ENCODE measurements at regions not wholly inside any gene's neighbourhood (a gene's known extent, or its start where the extent isn't known, plus 50 kb on each side); places are given as distances from the start of the nearest gene placed in this dataset.

DNA sequence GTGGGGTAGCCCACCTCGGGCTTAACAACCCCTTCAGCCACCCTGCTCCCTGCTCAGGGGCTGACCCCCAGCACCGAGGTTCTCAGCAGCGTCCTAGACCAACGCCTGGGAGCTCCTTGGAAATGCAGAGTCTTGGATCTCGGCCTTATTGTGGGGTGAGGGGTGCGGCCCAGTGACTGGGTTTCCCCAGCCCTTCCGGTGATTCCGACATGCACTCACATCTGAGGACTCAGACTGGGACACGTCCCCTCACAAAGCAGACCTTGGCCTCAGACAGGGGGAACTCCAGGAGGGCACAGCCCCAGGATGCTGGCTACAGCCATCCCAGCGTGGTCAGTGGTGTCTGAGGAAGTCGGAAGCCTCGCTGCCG, 117.7 kb downstream of the RFLNA start:
- H4K20me1 ChIP-seq (ENCODE audit: insufficient read depth, low read length), result no peaks in the 10 kb centered on the region
- H3K4me3 ChIP-seq (ENCODE audit: low read depth, low read length, poor library complexity, severe bottlenecking), result no peak overlapping the region
- H3K27ac ChIP-seq (ENCODE audit: low read depth, low read length, poor library complexity, severe bottlenecking), result no peak overlapping the region
- CTCF ChIA-PET (ENCODE audit: unreplicated experiment), result no interaction called here
- POLR2A ChIA-PET, result no interaction called here
- no peaks in the 10 kb centered on the region for H3K4me1 ChIP-seq (ENCODE audit: insufficient read depth, low read length, poor library complexity, severe bottlenecking)
- no peaks in the 10 kb centered on the region for H3K79me2 ChIP-seq (ENCODE audit: insufficient read depth, low read depth, low read length)
- H3K9me3 ChIP-seq (ENCODE audit: low read length), result no peaks in the 10 kb centered on the region
- peaks cover under 1% of the 10 kb centered on the region; the same call in 1 of the 2 replicates for H3K36me3 ChIP-seq (ENCODE audit: insufficient read depth, low read length)
- BruUV-seq (replicated peaks), result no TSS peak
- intact Hi-C loops (cut with micrococcal nuclease; ENCODE audit: unreplicated experiment), result no loop called here
- DNase-seq (ENCODE audit: low spot score), result no peak
- TF ChIP-seq EZH2phosphoT487 (IDR thresholded peaks at IDR 0.05; ENCODE audit: borderline replicate concordance, low read depth, low read length), result no peak
- TF ChIP-seq, protein P1, sequence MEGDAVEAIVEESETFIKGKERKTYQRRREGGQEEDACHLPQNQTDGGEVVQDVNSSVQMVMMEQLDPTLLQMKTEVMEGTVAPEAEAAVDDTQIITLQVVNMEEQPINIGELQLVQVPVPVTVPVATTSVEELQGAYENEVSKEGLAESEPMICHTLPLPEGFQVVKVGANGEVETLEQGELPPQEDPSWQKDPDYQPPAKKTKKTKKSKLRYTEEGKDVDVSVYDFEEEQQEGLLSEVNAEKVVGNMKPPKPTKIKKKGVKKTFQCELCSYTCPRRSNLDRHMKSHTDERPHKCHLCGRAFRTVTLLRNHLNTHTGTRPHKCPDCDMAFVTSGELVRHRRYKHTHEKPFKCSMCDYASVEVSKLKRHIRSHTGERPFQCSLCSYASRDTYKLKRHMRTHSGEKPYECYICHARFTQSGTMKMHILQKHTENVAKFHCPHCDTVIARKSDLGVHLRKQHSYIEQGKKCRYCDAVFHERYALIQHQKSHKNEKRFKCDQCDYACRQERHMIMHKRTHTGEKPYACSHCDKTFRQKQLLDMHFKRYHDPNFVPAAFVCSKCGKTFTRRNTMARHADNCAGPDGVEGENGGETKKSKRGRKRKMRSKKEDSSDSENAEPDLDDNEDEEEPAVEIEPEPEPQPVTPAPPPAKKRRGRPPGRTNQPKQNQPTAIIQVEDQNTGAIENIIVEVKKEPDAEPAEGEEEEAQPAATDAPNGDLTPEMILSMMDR (conservative IDR thresholded peaks at IDR 0.05; ENCODE audit: low read length), result no peak
- no peaks in the 10 kb centered on the region for H3K9me2 ChIP-seq (ENCODE audit: insufficient read depth, low read length)
- H2AFZ ChIP-seq (ENCODE audit: low read length), result no peak overlapping the region
- no peak overlapping the region for H3K4me2 ChIP-seq (ENCODE audit: low read length)

DNA sequence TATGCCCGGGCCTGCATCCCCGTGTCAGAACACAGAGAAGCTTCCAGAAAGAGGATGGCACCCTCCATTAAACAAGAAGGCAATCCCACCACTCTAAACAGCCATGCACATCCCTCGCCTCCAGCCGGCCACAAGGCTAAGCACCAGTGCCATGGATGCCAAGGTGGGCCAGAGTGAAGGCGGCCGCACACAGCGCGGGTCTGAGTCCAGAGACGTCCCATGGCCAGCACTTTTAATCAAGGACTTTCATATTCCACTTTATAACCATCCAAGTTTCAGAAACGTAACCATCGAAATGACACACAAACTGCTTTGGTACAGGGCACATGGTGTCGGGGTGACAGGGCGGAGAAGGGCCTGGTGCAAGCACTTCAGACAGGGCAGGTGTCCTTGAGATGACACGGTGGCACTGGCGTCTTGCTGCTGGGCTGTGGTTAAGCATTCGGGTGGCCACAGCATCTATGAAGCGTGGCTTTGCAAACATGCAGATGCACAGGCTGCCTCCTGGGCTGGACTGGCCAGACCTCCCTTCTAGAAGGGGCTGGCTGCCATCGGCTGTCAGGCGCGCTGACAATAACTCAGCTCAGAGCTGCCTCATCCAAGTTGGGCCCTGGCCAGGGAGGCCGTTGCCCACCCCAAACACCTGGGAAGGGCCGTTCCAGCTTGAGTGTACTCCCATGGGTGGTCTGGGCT, 117.2 kb downstream of the RFLNA start:
- no peak overlapping the region for H3K4me3 ChIP-seq (ENCODE audit: low read depth, low read length, poor library complexity, severe bottlenecking)
- no peak overlapping the region for H3K27ac ChIP-seq (ENCODE audit: low read depth, low read length, poor library complexity, severe bottlenecking)
- intact Hi-C loops (cut with micrococcal nuclease; ENCODE audit: unreplicated experiment), result no loop called here
- TF ChIP-seq EZH2phosphoT487 (IDR thresholded peaks at IDR 0.05; ENCODE audit: borderline replicate concordance, low read depth, low read length), result no peak
- TF ChIP-seq, protein P1 (conservative IDR thresholded peaks at IDR 0.05; ENCODE audit: low read length), result no peak
- no peaks in the 10 kb centered on the region for H3K9me3 ChIP-seq (ENCODE audit: low read length)
- peaks cover 2% of the 10 kb centered on the region; the same call in 1 of the 2 replicates for H3K36me3 ChIP-seq (ENCODE audit: insufficient read depth, low read length)
- ChIA-PET POLR2A (no interaction called here), CTCF (ENCODE audit: unreplicated experiment) (no interaction called here)
- H4K20me1 ChIP-seq (ENCODE audit: insufficient read depth, low read length), result no peaks in the 10 kb centered on the region
- H2AFZ ChIP-seq (ENCODE audit: low read length), result no peak overlapping the region
- H3K4me2 ChIP-seq (ENCODE audit: low read length), result no peak overlapping the region
- no peaks in the 10 kb centered on the region for H3K9me2 ChIP-seq (ENCODE audit: insufficient read depth, low read length)
- no peak for DNase-seq (ENCODE audit: low spot score)
- no peaks in the 10 kb centered on the region for H3K79me2 ChIP-seq (ENCODE audit: insufficient read depth, low read depth, low read length)
- BruUV-seq (replicated peaks), result no TSS peak
- no peaks in the 10 kb centered on the region for H3K4me1 ChIP-seq (ENCODE audit: insufficient read depth, low read length, poor library complexity, severe bottlenecking)

DNA sequence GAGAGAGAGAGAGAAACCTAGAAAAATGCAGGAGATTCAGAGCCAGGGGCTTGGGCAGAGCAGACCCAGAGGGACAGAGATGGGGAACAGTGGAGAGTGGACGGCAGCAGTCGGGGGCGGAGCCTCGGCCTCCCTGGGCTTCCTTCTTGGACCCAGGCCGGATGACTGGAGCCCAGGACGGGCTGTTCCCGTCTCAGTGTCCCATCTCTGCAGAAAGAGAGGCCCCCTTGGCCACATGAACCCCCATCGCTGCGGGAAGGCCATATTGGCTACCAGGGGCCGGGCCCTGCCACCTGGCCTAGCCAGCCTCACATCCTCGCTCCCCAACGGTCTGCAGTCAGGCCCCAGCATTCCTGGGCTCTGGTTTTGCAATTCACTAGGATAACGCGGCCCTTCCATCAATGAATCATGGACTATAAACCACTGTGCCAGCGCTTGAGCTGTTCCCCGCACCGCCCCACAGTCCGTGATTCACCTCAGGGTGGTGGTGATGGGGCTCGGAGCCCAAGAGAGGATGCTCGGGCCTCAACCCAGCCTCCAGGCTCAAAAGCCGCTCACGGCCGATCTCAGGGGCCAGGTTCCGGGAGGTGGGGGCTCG, 116.5 kb downstream of the RFLNA start:
- H3K4me2 ChIP-seq (ENCODE audit: low read length), result no peak overlapping the region
- no peaks in the 10 kb centered on the region for H3K79me2 ChIP-seq (ENCODE audit: insufficient read depth, low read depth, low read length)
- no peaks in the 10 kb centered on the region for H4K20me1 ChIP-seq (ENCODE audit: insufficient read depth, low read length)
- H3K4me3 ChIP-seq (ENCODE audit: low read depth, low read length, poor library complexity, severe bottlenecking), result no peak overlapping the region
- DNase-seq (ENCODE audit: low spot score), result no peak
- intact Hi-C loops (cut with micrococcal nuclease; ENCODE audit: unreplicated experiment), result no loop called here
- H3K27ac ChIP-seq (ENCODE audit: low read depth, low read length, poor library complexity, severe bottlenecking), result no peak overlapping the region
- no peaks in the 10 kb centered on the region for H3K4me1 ChIP-seq (ENCODE audit: insufficient read depth, low read length, poor library complexity, severe bottlenecking)
- peaks cover 2% of the 10 kb centered on the region; the same call in 1 of the 2 replicates for H3K36me3 ChIP-seq (ENCODE audit: insufficient read depth, low read length)
- ChIA-PET POLR2A (no interaction called here), CTCF (ENCODE audit: unreplicated experiment) (no interaction called here)
- H2AFZ ChIP-seq (ENCODE audit: low read length), result no peak overlapping the region
- BruUV-seq (replicated peaks), result no TSS peak
- H3K9me2 ChIP-seq (ENCODE audit: insufficient read depth, low read length), result no peaks in the 10 kb centered on the region
- TF ChIP-seq EZH2phosphoT487 (IDR thresholded peaks at IDR 0.05; ENCODE audit: borderline replicate concordance, low read depth, low read length), result no peak
- TF ChIP-seq, protein P1 (conservative IDR thresholded peaks at IDR 0.05; ENCODE audit: low read length), result no peak
- no peaks in the 10 kb centered on the region for H3K9me3 ChIP-seq (ENCODE audit: low read length)

All from OCI-LY7 (cell line).